ENCODE measurements at regions not wholly inside any gene's neighbourhood (a gene's known extent, or its start where the extent isn't known, plus 50 kb on each side); places are given as distances from the start of the nearest gene placed in this dataset.

GRCh38 chr6:81088145-81088544 lies 664.3 kb downstream of the TENT5A start:
- TF ChIP-seq ZNF274 (IDR thresholded peaks at IDR 0.05; ENCODE audit: low read depth, low read length): no peak
- TF ChIP-seq YY1 (IDR thresholded peaks at IDR 0.05; ENCODE audit: insufficient read depth, insufficient read length): no peak

Measured in NT2/D1 (cell line).